Gastrocnemius medialis (tissue), 4 donors: ENCODE measurements at regions not wholly inside any gene's neighbourhood (a gene's known extent, or its start where the extent isn't known, plus 50 kb on each side); places are given as distances from the start of the nearest gene placed in this dataset.

ENCODE experiments used
- ATAC-seq, 2 donors: fragments of 150-250 bp; one replicate each; pipeline ENCODE4 v1.9.1; 2016
- DNase-seq, 2 donors: peaks; one replicate each; pipeline ENCODE4 v3.0.0-alpha.2; 2019
- H3K27ac ChIP-seq, 4 donors: fragments of 200-600 bp; sonication (generic); 1 replicate in 1 of 4; 2 replicates in 3 of 4; pipeline ENCODE4 v1.5.1; 2016 to 2018; ENCODE audit warnings: mild to moderate bottlenecking in 2 of 4, moderate library complexity in 1 of 4
- H3K27me3 ChIP-seq, 3 donors: fragments of 200-600 bp; sonication (generic) in 2 of 3; 1 replicate in 1 of 3; 2 replicates in 2 of 3; pipeline versions ENCODE4 v1.5.1 to v1.6.0; 2016 to 2019; ENCODE audit warnings: mild to moderate bottlenecking in 1 of 3, moderate library complexity in 1 of 3
- H3K36me3 ChIP-seq, 2 donors: fragments of 200-600 bp; sonication (generic) in 1 of 2; one replicate each; pipeline ENCODE4 v1.5.1; 2017 to 2018
- H3K4me1 ChIP-seq, 2 donors: fragments of 200-600 bp; sonication (generic) in 1 of 2; one replicate each; pipeline ENCODE4 v1.5.1; 2016 to 2017; ENCODE audit warnings: mild to moderate bottlenecking in 2 of 2
- H3K4me3 ChIP-seq, 4 donors: fragments of 200-600 bp; sonication (generic) in 3 of 4; 1 replicate in 1 of 4; 2 replicates in 3 of 4; pipeline ENCODE4 v1.5.1; 2016 to 2019; ENCODE audit warnings: mild to moderate bottlenecking in 2 of 4
- H3K9me3 ChIP-seq, 3 donors: fragments of 200-600 bp; sonication (generic) in 2 of 3; 1 replicate in 1 of 3; 2 replicates in 2 of 3; pipeline ENCODE4 v1.5.1; 2016 to 2019
- POLR2A ChIP-seq, 2 donors: fragments of 450-650 bp; IDR thresholded peaks; one replicate each; pipeline ENCODE4 v1.6.1; 2017; ENCODE audit warnings: antibody characterized with exemption in 2 of 2, mild to moderate bottlenecking in 2 of 2, moderate library complexity in 2 of 2
- in situ Hi-C, 4 donors: fragments of 200-750 bp; cut with MboI; loops; one replicate each; pipeline versions ENCODE4 v1.15.0 to v1.8.0; 2017; ENCODE audit warnings: low sequenced_read_pairs in 4 of 4
- intact Hi-C: fragments of 100-400 bp; cut with DNase I; formaldehyde crosslinking; loops from one replicate; pipeline ENCODE4 v1.15.1; 2023; ENCODE audit warnings: low total_unique reads
- TF ChIP-seq, protein P1 (sequence below), 5 experiments: fragments of 450-650 bp in 3 of 5; fragments of 200-600 bp in 2 of 5; sonication (generic) in 2 of 5; IDR thresholded peaks in 4 of 5; conservative IDR thresholded peaks in 1 of 5; 1 replicate in 4 of 5; 2 replicates in 1 of 5; pipeline ENCODE4 v1.5.1; 2016 to 2019; ENCODE audit warnings: antibody characterized with exemption in 5 of 5, mild to moderate bottlenecking in 3 of 5, moderate library complexity in 3 of 5

GRCh38 chr3:139117883-139118760 is 73.4 kb upstream of the PRR23C start:
- Histone ChIP-seq H3K36me3 (no peaks in the 10 kb centered on the region), H3K4me1 (no peaks in the 10 kb centered on the region), H3K9me3 (no peaks in the 10 kb centered on the region), H3K27ac (no peak overlapping the region), H3K4me3 (no peak overlapping the region), H3K27me3 (no peaks in the 10 kb centered on the region)
- in situ Hi-C loops (loop anchor here in 1 of 4 donors (25.0 kb wide), 1 partner anchor 194 kb away; no protein-coding TSS in a partner anchor), intact Hi-C loops (no loop called here)
- TF ChIP-seq, protein P1, sequence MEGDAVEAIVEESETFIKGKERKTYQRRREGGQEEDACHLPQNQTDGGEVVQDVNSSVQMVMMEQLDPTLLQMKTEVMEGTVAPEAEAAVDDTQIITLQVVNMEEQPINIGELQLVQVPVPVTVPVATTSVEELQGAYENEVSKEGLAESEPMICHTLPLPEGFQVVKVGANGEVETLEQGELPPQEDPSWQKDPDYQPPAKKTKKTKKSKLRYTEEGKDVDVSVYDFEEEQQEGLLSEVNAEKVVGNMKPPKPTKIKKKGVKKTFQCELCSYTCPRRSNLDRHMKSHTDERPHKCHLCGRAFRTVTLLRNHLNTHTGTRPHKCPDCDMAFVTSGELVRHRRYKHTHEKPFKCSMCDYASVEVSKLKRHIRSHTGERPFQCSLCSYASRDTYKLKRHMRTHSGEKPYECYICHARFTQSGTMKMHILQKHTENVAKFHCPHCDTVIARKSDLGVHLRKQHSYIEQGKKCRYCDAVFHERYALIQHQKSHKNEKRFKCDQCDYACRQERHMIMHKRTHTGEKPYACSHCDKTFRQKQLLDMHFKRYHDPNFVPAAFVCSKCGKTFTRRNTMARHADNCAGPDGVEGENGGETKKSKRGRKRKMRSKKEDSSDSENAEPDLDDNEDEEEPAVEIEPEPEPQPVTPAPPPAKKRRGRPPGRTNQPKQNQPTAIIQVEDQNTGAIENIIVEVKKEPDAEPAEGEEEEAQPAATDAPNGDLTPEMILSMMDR (IDR thresholded peaks at IDR 0.05 in 4 of 5, conservative IDR thresholded peaks at IDR 0.05 in 1 of 5): no peak
- no peak for TF ChIP-seq POLR2A (IDR thresholded peaks at IDR 0.05)
- DNase-seq (no peak), ATAC-seq (no peak)

DNA sequence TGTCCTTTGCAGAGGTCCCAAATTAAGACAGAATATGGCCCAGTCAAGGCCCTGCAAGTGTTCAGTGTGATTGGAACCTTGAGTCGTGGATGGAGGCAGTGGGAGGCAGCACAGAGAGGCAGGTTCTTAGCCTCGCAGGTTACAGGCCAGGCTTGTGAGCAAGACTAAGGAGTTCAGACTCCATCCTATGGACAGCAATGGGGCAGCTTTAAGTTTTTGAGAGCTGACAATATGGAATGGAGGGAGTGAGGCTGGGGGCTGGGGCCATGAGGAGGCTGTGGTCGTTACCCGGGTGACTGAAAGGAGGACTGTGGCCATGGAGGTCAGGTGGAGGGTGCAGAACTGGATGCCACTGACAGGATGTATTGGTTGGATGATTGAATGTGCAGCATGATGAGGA is 74.1 kb upstream of the PRR23C start:
- DNase-seq (no peak), ATAC-seq (no peak)
- no peaks in the 10 kb centered on the region for H3K36me3 ChIP-seq
- no peaks in the 10 kb centered on the region for H3K9me3 ChIP-seq
- H3K4me1 ChIP-seq: no peaks in the 10 kb centered on the region
- in situ Hi-C loops: loop anchor here in 1 of 4 donors (25.0 kb wide), 1 partner anchor 193 kb away; no protein-coding TSS in a partner anchor
- no peak overlapping the region for H3K27ac ChIP-seq
- H3K4me3 ChIP-seq: no peak overlapping the region
- no peaks in the 10 kb centered on the region for H3K27me3 ChIP-seq
- TF ChIP-seq, protein P1 (IDR thresholded peaks at IDR 0.05 in 4 of 5, conservative IDR thresholded peaks at IDR 0.05 in 1 of 5): no peak
- no peak for TF ChIP-seq POLR2A (IDR thresholded peaks at IDR 0.05)
- intact Hi-C loops: no loop called here

GRCh38 chr3:139119331-139120025 is 74.8 kb upstream of the PRR23C start:
- intact Hi-C loops: no loop called here
- in situ Hi-C loops: loop anchor here in 1 of 4 donors (25.0 kb wide), 1 partner anchor 193 kb away; no protein-coding TSS in a partner anchor

DNA sequence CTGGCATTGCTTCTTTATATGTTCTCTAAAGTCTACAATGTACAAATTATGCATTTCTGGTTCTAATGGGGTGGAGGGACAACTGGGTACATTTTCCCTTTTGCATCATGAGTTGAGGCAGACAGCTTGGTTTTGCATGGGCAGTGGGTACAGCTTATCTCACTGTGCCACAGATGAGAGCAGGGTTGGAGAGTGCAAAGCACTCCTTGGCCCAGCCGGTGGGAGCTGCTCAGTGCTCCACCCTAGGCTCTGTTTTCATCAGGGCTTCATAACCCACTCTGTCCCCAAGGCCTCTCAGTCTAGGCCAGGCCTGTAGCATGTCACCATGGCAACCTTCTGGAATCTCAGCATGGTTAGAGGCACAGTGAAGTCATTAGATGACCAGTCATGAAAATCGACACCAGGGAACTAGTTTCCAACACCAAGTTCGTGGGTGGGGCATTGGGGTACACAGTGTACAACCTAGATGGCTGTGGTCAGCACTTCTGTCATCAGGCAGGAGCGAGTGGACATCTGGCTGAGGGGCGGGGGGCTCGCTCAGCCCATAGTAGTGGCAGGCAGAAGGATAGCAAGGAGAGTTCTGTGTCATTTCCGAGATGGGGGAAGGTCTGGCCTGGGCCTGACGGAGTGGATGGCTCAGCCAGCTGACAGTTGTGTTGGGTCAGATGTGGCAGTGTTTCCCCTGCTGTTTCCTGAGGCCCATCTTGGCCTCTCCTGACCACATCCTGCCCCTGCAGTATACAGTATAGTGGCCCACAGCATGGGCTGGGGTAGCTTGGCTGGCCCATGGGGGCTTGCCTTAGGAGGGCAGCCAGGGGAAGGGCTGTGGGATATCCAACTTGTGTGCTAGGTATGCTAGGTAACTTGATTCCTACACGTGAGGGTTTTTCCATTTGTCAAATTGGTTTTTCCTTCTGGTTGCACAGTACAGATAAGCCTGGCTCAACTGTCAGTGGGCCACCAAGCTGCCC is 75.7 kb upstream of the PRR23C start:
- Histone ChIP-seq H3K27ac (no peak overlapping the region), H3K4me1 (no peaks in the 10 kb centered on the region), H3K9me3 (no peaks in the 10 kb centered on the region), H3K4me3 (no peak overlapping the region), H3K27me3 (no peaks in the 10 kb centered on the region), H3K36me3 (no peaks in the 10 kb centered on the region)
- in situ Hi-C loops (loop anchor here in 1 of 4 donors (25.0 kb wide), 1 partner anchor 192 kb away; no protein-coding TSS in a partner anchor), intact Hi-C loops (no loop called here)
- no peak for ATAC-seq
- no peak for TF ChIP-seq POLR2A (IDR thresholded peaks at IDR 0.05)
- TF ChIP-seq, protein P1 (IDR thresholded peaks at IDR 0.05 in 4 of 5, conservative IDR thresholded peaks at IDR 0.05 in 1 of 5): no peak
- DNase-seq: no peak

More at GRCh38 chr3:139119331-139120025, 74.8 kb upstream of the PRR23C start:
- Histone ChIP-seq H3K27ac (no peak overlapping the region), H3K27me3 (no peaks in the 10 kb centered on the region), H3K4me1 (no peaks in the 10 kb centered on the region), H3K9me3 (no peaks in the 10 kb centered on the region), H3K36me3 (no peaks in the 10 kb centered on the region), H3K4me3 (no peak overlapping the region)
- no peak for DNase-seq
- no peak for ATAC-seq
- TF ChIP-seq, protein P1 (IDR thresholded peaks at IDR 0.05 in 4 of 5, conservative IDR thresholded peaks at IDR 0.05 in 1 of 5): no peak
- no peak for TF ChIP-seq POLR2A (IDR thresholded peaks at IDR 0.05)
